ENCODE measurements at regions not wholly inside any gene's neighbourhood (a gene's known extent, or its start where the extent isn't known, plus 50 kb on each side); places are given as distances from the start of the nearest gene placed in this dataset.

DNA sequence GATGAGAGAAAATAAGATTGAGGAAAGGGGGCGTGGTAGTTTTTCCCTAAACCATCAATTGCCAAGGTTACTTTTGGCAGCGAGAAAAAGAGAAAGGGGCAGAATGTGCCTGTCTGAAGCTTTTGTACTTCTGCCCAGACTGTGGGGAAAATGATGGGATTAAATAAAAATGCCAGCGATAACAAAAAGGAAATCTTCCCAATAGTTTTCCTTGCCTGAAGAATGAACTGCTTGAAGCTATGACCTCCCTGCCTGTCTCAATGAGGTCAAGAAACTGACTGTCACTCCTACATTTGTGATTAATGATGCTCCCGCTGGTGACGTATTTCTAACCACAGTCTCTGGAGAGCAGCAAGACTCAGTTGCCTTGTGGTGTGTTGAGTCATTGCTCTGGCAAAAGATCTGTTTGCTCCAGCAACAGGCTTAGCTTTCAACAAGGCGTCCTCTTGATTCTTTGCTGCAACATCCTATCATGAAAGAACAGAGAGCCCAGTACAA is 1051.5 kb downstream of the DIAPH3 start:
- DNase-seq (ENCODE audit: low spot score), result no peak

DNA sequence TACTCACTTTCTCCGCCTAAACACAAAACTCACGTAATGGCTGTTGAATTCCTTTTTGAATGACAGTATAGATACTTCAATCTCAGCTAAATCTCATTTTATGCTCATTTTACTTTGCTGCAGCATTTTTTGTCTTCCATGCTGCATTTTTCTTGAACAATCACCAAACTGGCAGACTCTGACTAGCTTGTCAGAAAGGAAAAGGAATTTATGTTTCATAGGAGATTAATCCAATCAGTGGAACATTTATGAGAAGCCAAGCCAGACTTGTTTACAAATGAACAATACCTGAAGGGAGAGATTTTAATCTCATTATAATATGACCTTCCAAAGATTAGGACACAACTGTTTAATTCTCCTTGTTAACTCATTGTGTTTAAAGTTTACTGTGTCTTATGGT is 1044.3 kb downstream of the DIAPH3 start:
- no peak for DNase-seq (ENCODE audit: low spot score)

DNA sequence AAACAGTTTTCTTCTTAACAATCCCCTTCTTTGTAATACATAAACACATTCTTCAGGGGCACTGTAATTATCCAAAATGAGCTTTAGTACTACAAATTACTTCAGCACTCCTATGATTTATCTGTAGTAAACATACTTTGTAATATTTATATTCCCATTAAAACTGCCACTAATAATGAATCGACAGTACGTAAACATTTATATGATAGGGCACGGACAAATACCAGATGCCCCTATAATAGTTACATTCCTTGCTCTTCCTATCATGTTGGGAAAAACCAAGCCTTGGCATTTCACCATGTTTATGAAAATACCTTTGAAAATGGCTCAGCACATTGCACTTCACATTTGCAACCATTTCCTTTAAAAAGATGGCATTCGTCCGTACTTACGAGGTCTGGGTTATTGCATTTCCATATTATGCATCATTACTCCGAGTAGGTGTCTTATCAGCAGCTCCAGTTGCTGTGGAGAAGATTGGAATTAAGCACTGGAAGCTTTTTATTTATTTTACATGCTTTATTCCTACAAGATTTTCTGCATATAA is 1043.4 kb downstream of the DIAPH3 start:
- no peak for DNase-seq (ENCODE audit: low spot score)

DNA sequence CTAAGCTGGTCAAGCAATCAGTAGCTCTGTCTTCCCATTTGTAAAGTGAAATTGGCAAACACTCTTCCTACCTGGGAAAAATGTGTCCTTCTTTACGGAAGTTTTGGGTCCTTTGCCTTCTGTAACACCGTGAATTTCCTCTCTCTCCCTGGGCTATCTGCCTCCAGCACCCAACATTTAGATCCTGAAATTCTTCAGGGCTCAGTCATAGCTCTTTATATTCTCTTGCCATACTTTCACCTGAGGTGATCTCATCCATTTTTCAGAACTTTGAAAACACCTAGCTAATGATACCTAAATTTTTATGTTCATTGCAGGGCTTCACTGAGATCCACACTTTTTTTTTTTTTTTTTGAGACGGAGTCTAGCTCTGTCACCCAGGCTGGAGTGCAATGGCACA is 1042.2 kb downstream of the DIAPH3 start:
- DNase-seq (ENCODE audit: low spot score), result no peak

DNA sequence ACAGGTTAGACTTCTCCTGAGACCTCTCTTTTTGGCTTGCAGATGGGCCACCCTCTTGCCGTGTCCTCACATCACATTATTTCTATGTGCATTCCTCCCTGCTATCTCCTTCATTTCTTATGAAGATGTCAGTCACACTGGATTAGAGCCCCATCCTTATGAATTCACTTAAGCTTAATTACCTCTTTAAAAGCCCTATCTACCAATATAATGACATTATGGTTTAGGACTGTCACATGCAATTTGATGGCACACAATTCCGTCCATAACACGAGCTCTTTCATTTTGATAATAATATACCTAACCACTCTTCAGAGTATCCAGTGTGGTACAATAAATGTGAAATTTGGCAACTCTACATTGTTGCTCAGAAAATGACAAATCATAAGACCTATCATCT is 1037.3 kb downstream of the DIAPH3 start:
- no peak for DNase-seq (ENCODE audit: low spot score)

DNA sequence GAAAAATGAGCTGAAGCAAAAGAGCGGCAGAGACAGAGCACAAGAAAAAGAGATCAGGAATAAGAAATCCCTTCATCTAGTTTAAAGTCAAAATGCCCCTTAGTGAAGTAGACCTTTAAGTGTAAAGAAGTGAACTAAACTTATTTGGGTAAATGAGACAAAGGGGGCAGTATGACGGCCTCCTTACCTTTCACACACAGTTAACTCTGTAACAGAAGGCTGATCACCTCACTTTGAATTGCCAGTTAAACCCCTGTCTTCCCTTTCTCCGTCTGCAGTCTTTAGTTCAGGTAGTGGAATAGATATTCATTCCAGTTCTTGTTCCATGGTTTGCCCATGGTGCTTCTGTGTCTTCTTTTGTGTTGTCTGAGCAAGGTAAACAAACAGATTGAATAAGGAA is 1029.8 kb downstream of the DIAPH3 start:
- DNase-seq (ENCODE audit: low spot score), result no peak

DNA sequence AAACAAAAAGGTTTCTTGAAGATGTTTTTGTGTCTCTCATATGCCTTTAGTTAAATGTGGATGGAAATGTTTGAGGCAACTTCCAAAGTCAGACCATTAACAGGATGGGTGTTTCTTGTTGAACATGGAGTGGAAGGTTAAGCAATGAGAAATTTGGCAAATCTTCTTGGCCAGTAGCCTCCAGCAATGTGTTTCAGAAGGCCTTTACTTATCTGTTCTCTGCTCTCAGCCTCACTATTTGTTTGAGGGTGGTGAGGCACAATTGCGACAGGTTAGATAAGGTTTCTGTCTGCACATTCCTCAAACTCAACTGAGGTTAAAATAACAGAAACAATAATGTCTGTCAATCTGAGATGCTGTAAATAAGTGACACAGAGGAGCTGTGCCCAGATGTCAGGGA is 1019.0 kb downstream of the DIAPH3 start:
- DNase-seq (ENCODE audit: low spot score), result no peak

DNA sequence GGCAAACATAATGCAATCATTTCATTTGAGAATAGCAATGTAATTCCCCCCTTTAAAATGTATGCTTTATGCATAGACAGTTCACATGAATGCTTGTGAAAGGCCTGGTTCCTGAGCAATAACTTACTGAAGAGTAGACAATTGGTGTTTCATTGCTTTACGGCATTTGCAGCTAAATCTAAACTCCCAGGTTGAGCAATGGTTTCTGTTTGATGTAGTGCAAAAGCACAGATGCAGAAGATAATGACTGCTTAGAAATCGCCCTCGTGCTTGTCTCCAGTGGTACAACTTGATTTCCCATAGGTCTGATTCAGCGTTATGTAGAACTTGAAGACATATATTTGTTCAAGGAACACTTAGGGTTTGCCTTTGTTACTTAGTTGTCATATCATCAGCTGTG is 1018.3 kb downstream of the DIAPH3 start:
- DNase-seq (ENCODE audit: low spot score), result no peak

DNA sequence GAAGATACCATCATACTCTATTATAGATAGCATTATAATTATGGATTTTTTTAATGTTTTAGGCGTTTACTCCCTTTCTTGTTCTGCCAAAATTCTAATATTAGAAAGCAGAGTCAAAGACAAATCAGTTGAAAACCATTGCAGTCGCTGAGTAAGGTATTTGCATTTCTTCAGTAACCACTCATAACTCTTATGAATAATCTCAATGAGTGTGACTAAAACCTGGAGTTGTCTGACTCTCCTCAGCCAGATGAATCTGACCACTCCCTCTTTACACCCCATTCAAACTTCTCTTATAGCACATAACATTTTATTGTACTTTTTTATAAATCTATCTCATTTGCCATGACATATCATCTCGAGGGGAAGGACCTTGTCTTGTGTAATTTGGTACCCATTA is 1006.5 kb downstream of the DIAPH3 start:
- no peak for DNase-seq (ENCODE audit: low spot score)

DNA sequence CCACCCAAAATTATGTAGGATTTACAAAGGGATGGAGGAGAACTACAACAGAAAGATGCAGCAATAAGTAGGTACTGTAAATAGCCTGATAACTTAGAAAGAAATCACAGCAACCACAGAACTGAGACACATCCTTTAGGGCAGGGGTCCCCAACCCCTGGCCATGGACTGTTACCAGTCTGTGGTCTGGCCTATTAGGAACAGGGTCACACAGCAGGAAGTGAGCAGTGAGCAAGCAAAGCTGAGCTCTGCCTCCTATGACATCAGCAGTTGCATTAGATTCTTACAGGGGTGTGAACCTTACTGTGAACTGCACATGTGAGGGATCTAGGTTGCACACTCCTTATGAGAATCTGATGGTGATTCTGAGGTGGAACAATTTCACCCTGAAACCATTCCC is 997.6 kb downstream of the DIAPH3 start:
- DNase-seq (ENCODE audit: low spot score), result no peak

DNA sequence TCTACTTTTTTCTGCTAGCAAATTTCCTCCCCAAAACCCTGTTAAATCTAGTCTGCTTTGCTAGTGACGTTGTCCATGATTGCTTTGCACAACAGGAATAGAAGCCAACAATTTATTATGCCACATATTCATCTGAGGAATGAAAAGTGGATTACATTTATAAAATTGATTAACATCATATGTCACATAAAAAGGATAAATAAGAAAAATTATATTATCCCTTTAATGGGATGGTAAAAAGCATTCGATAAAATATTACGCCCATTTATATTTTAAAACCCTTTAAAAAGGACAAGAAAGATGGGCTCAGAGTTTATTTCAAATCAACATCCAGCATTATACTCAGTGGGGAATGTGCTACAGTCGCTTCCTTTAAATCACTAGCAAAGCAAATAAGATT is 991.7 kb downstream of the DIAPH3 start:
- DNase-seq (ENCODE audit: low spot score), result no peak

DNA sequence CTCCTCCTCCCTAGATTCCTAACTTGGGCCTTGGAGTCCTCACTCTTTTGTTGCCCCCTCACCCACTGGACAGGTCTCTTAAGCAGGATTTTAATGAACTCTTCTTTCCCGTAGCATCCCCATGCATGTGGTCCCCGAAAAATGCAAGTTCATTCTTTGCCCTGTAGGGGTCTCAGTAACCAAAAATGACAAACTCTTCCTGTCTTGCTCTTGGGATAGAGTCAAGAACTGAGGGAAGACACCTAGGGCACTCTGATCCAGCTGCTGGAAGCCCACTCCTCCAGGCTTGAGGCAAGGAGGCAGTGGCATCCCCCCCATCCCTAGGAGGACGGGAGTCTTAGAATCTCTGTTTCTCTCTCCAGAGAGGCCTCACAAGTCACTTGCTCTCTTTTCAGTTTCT is 987.0 kb downstream of the DIAPH3 start:
- no peak for DNase-seq (ENCODE audit: low spot score)

DNA sequence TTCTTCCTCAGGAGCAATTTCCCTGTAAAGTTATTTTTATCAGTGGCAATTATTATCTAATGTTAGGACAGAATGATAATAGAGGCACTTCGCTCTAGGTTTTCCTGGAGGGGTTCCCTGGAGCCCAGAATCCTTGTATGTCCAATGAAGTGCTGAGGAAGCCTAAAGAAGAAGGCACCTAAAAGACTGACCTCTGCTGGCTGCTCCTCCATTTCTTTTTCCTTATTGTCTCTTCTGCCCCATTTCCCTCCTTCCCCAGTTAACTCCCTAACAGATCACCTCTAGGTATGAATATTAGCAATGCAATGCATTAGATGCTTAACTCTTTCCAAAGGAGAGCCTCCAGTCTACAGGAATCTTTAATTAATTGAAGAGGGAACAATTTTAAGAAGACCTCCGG is 985.4 kb downstream of the DIAPH3 start:
- no peak for DNase-seq (ENCODE audit: low spot score)

DNA sequence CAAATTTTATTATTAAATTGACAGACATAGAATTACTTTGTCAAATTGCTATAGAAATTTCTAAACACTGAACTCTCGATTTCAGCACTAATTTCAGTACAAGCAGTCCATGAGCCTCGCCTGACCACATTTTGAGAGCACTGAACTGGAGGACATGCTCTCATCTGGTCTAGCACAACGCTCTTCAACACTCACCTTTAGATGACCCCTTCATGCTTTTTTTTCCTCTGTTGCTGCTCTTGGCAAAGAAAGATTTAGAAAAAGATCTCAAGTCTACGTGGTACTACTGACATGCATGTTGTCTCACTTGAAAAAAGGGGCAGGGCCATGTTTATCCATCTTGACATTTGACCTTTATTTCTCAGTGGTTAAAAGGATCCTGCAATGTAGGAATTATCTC is 981.5 kb downstream of the DIAPH3 start:
- DNase-seq (ENCODE audit: low spot score), result no peak

DNA sequence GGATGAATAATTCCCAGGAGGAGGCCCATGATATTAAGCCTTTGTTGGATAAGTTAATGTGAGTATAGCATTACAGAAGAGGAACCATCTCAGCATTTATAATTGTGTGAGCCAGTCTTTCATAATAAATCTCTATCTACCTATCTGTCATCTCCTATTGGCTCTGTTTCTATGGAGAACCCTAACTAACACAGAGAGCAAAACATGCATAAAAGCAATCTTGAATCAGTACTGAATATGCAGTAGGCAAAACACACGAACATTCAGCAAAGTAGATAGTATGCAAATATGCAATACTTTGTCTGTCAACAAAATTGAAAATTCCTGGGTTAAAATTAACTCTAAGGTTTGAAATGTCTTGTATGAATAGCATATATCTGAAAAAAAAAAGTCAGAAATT is 966.3 kb downstream of the DIAPH3 start:
- DNase-seq (ENCODE audit: low spot score), result no peak

DNA sequence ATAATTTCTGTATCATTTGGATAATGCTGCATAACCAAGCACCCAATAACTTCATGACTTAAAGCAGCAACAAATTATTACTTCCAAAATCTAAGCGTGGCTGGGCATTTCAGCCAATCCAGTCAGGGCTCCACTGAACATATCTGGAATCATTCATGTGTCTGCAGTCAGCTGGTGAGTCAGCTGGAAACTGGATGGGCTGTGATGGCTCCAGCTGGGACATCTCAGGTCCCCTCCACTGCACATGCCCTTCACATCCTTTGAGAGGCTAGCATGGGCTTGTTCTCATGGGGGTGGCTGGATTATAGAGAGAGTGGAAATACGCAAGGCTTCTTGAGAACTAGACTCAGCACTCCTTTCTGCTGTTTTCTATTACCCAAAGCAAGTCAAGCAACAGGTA is 961.9 kb downstream of the DIAPH3 start:
- DNase-seq (ENCODE audit: low spot score), result no peak

DNA sequence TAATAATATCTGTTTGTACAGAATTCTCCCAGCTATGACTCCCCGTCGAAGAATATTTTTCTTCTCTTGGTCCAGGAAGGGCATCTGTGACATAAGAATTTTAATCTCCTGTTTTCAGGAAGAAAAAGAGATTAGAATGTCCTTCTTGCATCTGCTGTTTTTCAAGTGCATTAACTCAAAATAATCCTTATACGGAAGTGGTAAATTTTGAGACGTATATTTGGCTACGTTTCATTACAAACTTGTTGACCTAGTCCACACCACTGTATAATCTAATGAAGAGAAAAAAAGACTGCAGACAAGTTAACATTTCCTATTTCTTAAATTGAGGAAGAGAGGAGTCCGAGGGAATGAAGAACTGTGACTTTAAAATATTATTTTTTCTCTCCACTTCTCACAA is 959.9 kb downstream of the DIAPH3 start:
- no peak for DNase-seq (ENCODE audit: low spot score)

DNA sequence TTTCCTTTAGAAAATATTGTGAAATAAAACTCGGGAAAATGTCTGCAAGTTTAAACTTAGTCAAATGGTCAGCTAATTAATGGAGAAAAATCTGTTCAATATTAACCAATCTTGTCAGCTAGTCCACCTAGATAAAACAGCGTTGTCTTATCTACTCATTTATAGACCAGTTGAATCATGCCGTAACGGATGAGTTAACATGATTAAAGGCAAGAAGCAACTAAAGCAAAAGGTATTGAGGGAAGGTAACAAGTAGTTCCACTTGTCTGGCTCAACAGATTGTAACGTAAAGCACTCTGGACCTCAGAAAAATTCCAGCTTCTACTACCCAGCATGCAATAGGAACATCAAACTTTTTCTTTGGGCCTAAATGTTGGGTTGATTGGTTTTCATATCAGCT is 958.2 kb downstream of the DIAPH3 start:
- no peak for DNase-seq (ENCODE audit: low spot score)

DNA sequence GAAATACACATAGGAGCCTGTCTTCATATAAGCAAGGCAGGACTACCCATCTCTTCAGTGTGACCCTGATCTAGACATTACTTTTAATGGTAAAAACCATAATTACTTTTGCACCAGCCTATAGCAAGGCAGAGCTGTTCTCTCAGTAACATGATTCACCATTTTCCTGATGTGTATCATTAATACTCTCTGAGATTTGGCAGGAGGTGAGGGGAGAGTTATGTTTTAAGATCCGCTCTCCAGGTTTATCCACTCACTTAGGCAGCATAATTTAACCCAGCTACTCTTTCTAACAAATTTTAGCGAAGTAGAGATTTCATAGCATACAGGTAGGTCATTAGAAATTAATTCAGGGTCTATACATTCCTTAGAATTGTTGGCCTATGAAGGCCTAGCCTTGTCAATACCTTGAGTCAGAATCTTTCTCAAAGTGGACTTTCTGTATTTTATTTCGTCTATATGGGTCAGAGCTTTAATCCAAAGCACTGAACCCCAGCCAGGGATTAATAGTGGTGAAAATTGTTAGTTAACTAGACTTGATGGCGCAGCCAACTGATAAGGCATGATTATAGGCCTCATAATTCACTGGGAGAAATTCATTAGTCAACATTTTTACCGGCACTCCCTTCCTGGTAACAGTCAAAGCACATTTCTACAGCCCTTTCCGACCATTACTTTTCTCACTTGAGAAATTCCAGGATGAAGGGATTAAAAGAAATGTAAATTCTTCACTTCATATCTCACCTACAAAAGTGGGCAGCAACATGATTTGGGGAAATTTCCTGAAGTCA is 955.1 kb downstream of the DIAPH3 start:
- DNase-seq (ENCODE audit: low spot score), result no peak

DNA sequence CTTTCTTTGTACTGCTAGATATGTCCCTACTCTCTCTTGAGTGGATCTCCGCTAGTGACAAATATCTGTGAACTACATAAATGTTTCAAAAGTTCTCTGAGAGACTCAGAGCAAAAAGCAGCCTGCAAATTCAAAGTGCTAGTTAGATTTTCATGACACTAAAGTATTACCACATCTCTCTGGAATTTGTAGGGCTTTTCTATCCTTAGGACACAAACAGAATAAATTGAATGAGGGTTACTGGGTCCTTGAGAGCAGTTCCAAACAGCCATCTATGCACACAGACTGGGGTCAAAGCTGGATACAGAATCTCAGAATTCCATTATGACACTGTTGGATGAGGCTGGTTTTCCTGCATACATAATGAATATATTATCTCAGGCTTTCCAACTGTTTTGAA is 953.2 kb downstream of the DIAPH3 start:
- no peak for DNase-seq (ENCODE audit: low spot score)

DNA sequence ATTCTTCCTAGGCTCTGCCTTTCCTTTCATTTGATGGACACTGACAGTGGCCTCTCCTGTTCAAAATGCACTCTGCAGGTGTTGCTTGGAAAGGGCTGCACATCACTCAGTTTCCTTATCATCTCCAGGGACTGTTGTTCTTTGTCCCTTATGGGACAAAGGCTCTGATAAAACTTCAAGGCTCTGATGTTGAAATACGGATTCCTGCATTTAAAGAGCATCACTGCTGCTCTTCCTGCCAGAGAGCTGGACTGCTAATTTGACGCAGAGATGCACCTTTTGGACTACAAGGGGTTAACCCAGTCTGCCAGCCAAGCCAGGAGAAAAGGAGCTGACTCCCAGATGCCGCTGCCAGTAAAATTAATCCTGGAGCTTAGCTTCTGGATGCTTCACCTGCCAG is 952.1 kb downstream of the DIAPH3 start:
- DNase-seq (ENCODE audit: low spot score), result no peak

DNA sequence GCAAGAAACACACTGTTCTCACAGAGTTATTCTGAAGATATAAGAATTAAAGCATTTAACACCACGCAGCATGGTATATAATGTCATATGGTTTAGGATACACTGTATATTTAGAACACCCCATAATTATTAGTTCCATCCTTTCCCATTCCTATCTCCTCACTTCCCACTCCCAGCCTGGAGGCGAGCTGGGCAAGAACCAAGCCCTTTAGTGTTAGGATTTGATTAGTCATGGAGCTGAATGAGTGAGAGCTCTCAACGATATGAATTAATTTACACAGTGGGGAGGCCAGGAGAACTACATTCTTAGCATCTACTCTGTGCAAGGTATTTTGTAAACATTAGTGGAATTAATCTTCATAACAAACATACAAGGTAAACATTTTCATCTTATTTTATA is 934.3 kb downstream of the DIAPH3 start:
- no peak for DNase-seq (ENCODE audit: low spot score)

DNA sequence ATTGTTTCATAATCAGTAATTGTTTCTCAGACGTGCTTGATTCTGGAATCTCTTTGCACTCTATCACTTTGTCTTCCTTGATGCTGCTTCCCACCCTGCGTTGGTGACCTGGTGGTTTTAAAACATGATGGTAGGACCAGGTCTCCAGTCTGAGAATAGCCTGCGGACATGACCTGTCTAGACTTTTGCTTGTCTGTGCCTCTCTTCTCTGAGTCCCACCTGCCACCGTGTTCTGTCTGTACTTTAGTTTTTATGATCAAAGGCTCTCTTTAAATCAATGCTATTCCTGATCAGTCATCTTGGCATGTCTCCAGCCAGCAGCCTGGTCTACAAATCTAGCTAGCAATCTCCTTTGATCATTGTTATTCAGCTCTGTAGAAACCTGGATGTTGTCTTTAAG is 933.9 kb downstream of the DIAPH3 start:
- no peak for DNase-seq (ENCODE audit: low spot score)

All from left forelimb (tissue), 1 donor.